ENCODE measurements at regions not wholly inside any gene's neighbourhood (a gene's known extent, or its start where the extent isn't known, plus 50 kb on each side); places are given as distances from the start of the nearest gene placed in this dataset.

DNA sequence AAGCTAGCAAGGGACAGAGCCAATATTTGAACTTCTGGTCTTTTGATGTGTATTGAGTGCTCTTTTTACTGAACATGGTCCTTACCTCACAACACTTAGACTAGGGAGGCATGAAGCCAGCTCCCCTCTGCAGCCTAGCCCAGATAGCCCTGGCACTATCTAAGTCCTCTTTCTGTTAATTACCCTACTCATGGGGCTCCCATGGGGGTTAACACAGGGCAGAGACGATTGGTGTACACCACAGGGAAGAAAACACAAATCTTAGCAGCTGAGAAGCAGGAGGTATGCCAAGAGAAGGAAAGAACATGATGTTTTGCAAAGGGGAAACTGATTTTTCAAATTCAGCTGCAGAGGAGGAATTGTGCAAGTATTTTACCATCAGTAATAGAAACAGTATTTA lies 383.8 kb downstream of the TMEM232 start:
- no peak for DNase-seq (ENCODE audit: low read depth in 2 of 3, low spot score in 2 of 3)

GRCh38 chr5:110343616-110344015 lies 382.9 kb downstream of the TMEM232 start:
- peak in 1 of 3 donors; percentile 14 for DNase-seq (ENCODE audit: low read depth in 2 of 3, low spot score in 2 of 3)

DNA sequence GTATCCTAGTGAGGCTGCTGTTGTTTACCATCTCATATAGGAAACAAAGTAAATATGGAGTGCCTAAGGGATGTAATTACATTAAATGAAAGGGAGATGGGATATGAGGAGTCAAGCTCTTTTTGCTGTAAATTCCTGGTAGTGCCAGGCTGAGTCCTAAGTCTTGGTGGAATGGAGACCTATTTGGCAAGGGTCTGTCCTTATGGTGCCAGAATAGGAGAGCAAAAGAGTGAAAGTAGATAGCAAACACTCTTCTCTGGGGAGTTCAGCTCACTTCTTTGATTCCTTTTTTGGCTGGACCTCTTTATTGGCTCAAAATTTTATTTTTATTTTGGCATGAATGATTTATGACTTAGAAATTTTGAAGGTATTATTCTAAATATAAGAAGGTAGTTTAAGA lies 380.8 kb downstream of the TMEM232 start:
- DNase-seq (ENCODE audit: low read depth in 2 of 3, low spot score in 2 of 3), result no peak

DNA sequence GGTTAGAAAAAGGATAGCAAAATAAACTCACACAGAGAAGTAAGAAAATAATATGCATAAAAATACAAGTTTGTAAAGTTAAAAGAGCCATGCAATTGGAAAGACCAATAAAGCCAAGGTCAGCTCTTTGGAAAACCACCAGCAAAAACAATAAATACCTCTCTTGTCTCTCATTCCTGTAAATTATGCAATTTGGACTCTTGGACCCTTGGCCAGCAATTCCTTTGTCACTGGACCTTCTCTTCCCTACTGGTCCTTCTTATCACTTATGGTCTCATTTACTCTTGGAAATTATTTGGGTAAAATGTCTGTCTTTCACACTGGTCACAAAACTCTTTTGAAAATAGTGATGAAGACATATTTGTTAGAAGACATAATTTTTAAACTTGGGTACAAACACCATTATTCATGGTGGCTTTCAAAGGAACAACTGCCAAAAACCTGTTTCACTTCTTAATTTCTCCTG lies 379.5 kb downstream of the TMEM232 start:
- DNase-seq (ENCODE audit: low read depth in 2 of 3, low spot score in 2 of 3), result no peak

DNA sequence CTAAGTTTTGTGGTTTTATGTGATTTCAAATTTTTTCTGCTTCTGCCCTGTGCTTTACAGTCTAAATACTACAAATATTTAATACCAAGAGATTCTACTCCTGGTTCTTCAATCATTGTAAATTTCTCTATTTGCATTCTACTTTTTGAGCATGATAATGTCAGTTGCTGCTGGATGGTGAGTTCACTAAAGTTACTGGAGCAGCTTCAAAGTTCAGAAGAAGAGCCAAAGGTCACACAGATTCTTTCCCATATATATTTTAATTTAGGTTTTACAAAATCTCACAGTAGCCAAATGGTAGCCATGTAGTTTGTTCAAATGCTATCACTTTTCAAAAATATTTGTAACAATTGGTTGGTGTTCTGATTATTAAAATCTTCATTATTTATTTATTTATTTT lies 378.7 kb downstream of the TMEM232 start:
- DNase-seq (ENCODE audit: low read depth in 2 of 3, low spot score in 2 of 3), result no peak

DNA sequence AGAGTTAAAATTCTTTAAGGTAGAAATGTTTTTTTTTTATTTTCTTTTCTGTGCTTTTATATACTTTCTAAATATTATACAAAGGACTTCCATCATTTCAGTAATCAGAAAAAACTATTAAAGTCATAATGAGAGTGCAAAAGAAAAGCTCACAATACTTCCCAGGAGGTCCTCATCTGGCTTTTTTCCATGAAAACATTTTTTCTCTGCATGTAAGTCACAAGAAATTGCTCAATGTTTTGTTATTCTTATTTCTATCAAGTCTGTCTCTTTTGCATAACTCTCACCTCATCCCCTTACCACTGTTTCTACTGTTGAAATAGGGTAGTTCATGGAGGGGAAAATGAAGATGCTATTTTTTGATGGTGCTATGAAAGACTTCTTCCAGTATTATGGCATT lies 375.0 kb downstream of the TMEM232 start:
- no peak for DNase-seq (ENCODE audit: low read depth in 2 of 3, low spot score in 2 of 3)

GRCh38 chr5:110354311-110354710 lies 372.2 kb downstream of the TMEM232 start:
- no peak for DNase-seq (ENCODE audit: low read depth in 2 of 3, low spot score in 2 of 3)

DNA sequence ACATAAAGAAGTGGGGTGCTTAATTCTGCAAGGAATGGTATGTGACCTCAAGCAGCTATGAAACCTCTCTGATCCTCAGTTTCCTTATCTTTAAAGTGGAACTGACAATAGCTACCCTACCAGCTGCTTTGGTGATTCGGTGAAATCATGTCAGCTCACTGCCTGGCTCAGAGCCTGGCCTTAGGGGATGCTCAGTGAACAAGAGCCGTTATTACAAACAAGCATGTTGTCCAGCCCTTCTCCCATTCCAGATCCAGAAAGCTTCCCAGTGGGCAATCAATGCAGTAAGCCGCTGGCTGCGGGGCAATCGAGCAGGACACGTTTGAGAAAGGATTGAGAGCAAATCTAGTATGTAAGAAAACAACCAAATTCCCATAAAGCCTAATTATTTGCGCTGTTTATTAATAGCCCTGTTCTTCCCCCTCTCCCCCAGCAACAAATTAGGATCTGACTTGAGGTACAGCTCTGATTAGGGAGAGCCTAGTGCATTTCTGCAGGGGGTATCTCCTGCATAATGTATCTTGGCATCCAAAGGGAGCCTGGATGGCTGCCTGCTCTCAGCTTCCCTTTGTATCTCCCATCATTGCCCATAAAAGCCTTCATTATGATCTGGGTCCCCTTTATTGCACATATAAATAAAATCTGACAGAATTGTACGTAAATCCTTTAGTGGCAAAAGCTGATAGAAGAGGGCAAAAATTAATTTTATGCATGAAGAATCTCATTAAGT lies 371.4 kb downstream of the TMEM232 start:
- no peak for DNase-seq (ENCODE audit: low read depth in 2 of 3, low spot score in 2 of 3)

DNA sequence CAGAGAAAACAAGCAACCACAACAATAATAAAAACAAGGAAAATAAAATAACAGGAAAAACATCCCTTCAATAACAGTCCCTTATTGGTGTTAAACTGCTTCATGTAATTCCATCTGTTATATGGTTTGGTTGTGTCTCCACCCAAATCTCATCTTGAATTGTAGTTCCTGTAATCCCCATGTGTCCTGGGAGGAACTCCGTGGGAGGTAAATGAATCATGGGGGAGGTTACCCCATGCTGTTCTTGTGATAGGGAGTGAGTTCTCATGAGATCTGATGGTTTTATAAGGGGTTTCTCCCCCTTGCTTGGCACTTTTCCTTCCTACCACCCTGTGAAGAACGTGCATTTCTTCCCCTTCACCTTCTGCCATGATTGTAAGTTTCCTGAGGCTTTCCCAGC lies 369.8 kb downstream of the TMEM232 start:
- no peak for DNase-seq (ENCODE audit: low read depth in 2 of 3, low spot score in 2 of 3)

DNA sequence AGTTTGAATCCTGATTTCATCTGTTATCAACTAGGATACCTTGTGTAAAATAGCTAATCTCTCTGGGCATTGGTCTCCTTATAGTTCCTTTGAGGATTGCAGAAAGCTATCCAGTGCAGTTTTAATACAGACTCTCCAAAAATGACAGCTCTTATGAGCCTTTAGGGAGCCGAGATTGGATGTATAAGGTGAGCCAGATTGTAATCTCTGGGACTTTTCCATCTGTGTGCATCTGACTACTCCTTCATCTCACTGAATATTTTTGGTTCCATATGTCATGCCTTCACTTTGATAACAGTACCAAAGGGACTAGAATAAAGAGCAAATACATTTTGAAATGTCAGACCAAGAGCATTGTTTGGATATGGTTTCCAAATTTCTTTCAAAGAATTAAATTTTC lies 367.2 kb downstream of the TMEM232 start:
- no peak for DNase-seq (ENCODE audit: low read depth in 2 of 3, low spot score in 2 of 3)

DNA sequence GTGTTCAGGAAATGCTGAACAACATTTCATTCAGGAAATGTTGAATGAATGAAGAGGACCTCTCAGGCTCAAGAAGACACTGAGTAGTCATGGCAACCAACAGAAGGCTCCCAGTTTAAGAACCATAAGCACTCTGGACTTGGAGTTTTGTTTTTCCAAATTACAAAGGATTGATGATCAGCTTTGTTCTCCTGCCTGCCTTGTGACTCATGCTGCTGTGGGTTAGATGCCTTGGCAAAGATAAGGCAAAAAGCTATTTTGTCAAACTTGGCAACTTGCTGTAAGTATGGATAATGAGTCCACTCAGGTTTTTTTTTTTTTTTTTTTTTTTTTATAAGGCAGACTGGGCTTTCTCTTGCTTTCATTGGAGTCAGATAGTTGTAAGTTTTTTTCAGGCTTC lies 365.0 kb downstream of the TMEM232 start:
- DNase-seq (ENCODE audit: low read depth in 2 of 3, low spot score in 2 of 3), result no peak

- no peak for DNase-seq (ENCODE audit: low read depth in 2 of 3, low spot score in 2 of 3)
Measured at GRCh38 chr5:110362261-110362660, 364.2 kb downstream of the TMEM232 start.

DNA sequence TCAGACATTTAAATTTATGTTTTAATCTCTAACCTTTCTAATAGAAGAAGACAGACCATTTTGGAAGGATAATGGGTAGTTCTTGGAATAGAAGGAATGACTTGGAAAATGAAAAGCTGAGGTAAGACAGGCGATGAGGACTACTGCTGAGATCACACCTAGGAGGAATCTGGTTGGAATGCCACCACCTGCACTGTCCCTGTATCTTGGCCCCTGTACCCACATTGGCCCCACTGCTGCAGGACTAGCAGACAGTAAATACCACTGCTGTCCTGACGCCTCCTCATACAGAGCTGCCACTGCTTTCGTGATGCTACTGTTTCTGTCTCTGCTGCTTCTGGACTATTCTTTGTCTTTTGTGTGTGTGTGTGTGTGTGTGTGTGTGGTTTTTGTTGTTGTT lies 359.8 kb downstream of the TMEM232 start:
- no peak for DNase-seq (ENCODE audit: low read depth in 2 of 3, low spot score in 2 of 3)
